K562 (cell line): ENCODE measurements at regions not wholly inside any gene's neighbourhood (a gene's known extent, or its start where the extent isn't known, plus 50 kb on each side); places are given as distances from the start of the nearest gene placed in this dataset.

Source experiments
- ATAC-seq: fragments of 200-7000 bp; cut with Tn5 transposase; 3 replicates; pipeline ENCODE4 v1.9.1; 2020; ENCODE audit warnings: moderate library complexity
- BruUV-seq: library from RNA; stranded (reverse); fragments of 400-500 nt; replicated peaks from 2 replicates; lab custom pipeline; 2021; lab: Mats Ljungman, UMichigan
- CTCF ChIA-PET: fragments of 300-600 bp; formaldehyde crosslinking; extraction: SDS; loops from one replicate; lab custom pipeline; 2021; ENCODE audit warnings: low intra/inter-chr PET ratio; lab: Yijun Ruan, JAX
- POLR2A ChIA-PET: fragments of 300-600, 350-650 bp; sonication (Branson Sonifier 250); formaldehyde crosslinking; extraction: SDS; loops from one replicate; lab custom pipeline; 2021; ENCODE audit warnings: antibody characterized with exemption, inconsistent platforms; lab: Yijun Ruan, JAX
- DNase-seq, 4 experiments: peaks; one replicate each; pipeline versions ENCODE4 v3.0.0 to v3.0.0-alpha.2; 2011 to 2018; ENCODE audit warnings: low spot score in 3 of 4, mixed read lengths in 3 of 4; ENCODE audit errors: extremely low read depth in 1 of 4
- FAIRE-seq: peaks from 2 replicates; lab custom pipeline; 2011; peaks lifted over from hg19 to GRCh38; lab: Jason Lieb, UNC
- H2AFZ ChIP-seq: 2 replicates; pipeline ENCODE4 v1.6.0; 2011; ENCODE audit warnings: low read depth, low read length, control low read depth, inconsistent platforms
- H3K27ac ChIP-seq: fragments of 200-600 bp; 3 replicates; pipeline ENCODE4 v1.8.0; 2011; ENCODE audit warnings: low read depth, mild to moderate bottlenecking, control low read depth, inconsistent platforms, low read length, moderate library complexity, mixed read lengths; ENCODE audit errors: extremely low read depth
- H3K27me3 ChIP-seq, 2 experiments: fragments of 300-600 bp in 1 of 2; 2 replicates in 1 of 2; 3 replicates in 1 of 2; pipeline versions ENCODE4 v1.6.0 to v1.8.0; 2011; ENCODE audit warnings: inconsistent platforms in 2 of 2, low read length in 2 of 2, mild to moderate bottlenecking in 1 of 2, mixed read lengths in 1 of 2, moderate library complexity in 1 of 2; ENCODE audit not compliant: control insufficient read depth in 2 of 2, insufficient read depth in 2 of 2
- H3K36me3 ChIP-seq: fragments of 300-600 bp; 3 replicates; pipeline ENCODE4 v1.8.0; 2011; ENCODE audit warnings: mild to moderate bottlenecking, low read length, inconsistent platforms; ENCODE audit not compliant: control insufficient read depth, insufficient read depth
- H3K4me1 ChIP-seq, 2 experiments: fragments of 200-600 bp in 1 of 2; replicated peaks in 1 of 2; 2 replicates in 1 of 2; 3 replicates in 1 of 2; pipeline versions ENCODE4 v1.5.1 to v1.8.0; 2011; ENCODE audit warnings: inconsistent platforms in 2 of 2, low read length in 2 of 2, mild to moderate bottlenecking in 1 of 2, mixed read lengths in 1 of 2, moderate library complexity in 1 of 2; ENCODE audit not compliant: control insufficient read depth in 2 of 2, insufficient read depth in 2 of 2
- H3K4me2 ChIP-seq: 2 replicates; pipeline ENCODE4 v1.6.1; 2011; ENCODE audit warnings: low read length, control low read depth, inconsistent platforms, mixed read lengths; ENCODE audit not compliant: insufficient read depth
- H3K4me3 ChIP-seq: fragments of 200-600 bp; sonication (generic), shearing (Covaris generic); 2 replicates; pipeline ENCODE4 v1.5.1; 2016; ENCODE audit warnings: control low read depth, inconsistent platforms
- H3K79me2 ChIP-seq: fragments of 200-600 bp; 3 replicates; pipeline ENCODE4 v1.8.0; 2011; ENCODE audit warnings: low read length, inconsistent platforms; ENCODE audit not compliant: control insufficient read depth, insufficient read depth
- H3K9ac ChIP-seq, 2 experiments: 2 replicates each; pipeline versions ENCODE4 v1.6.0 to v1.6.1; 2011; ENCODE audit warnings: low read depth in 2 of 2, low read length in 2 of 2, control low read depth in 1 of 2, inconsistent platforms in 1 of 2, mild to moderate bottlenecking in 1 of 2, mixed read lengths in 1 of 2; ENCODE audit not compliant: insufficient read depth in 1 of 2
- H3K9me1 ChIP-seq: one replicate; pipeline ENCODE4 v1.6.0; 2011; ENCODE audit warnings: inconsistent platforms, mild to moderate bottlenecking, low read length, moderate library complexity; ENCODE audit not compliant: control insufficient read depth, insufficient read depth
- H3K9me3 ChIP-seq: replicated peaks from 2 replicates; pipeline ENCODE4 v1.5.1; 2011; ENCODE audit warnings: low read depth, low read length, inconsistent platforms; ENCODE audit not compliant: control insufficient read depth, insufficient read depth
- H4K20me1 ChIP-seq: replicated peaks from 2 replicates; pipeline ENCODE4 v1.6.1; 2011; ENCODE audit warnings: low read length, inconsistent platforms, mixed read lengths; ENCODE audit not compliant: control insufficient read depth, insufficient read depth
- ARID1B ChIP-seq: fragments of 450-650 bp; IDR thresholded peaks from 2 replicates; pipeline ENCODE4 v1.6.1; 2016; ENCODE audit warnings: antibody characterized with exemption, mild to moderate bottlenecking, inconsistent platforms
- CCNT2 ChIP-seq: IDR thresholded peaks from 2 replicates; pipeline ENCODE4 v1.6.1; 2011; ENCODE audit warnings: borderline replicate concordance, low read depth, mild to moderate bottlenecking, moderate library complexity, mixed read lengths, low read length; ENCODE audit not compliant: insufficient read length; ENCODE audit errors: extremely low read depth
- CREB1 ChIP-seq, 2 experiments: sonication (generic) in 1 of 2; formaldehyde crosslinking in 1 of 2; IDR thresholded peaks; 2 replicates each; pipeline versions ENCODE4 v1.6.1 to v1.8.0; 2012 to 2022; ENCODE audit warnings: inconsistent platforms in 1 of 2, mild to moderate bottlenecking in 1 of 2, missing genetic modification reagents in 1 of 2, moderate library complexity in 1 of 2
- EP400 ChIP-seq: fragments of 450-650 bp; IDR thresholded peaks from 2 replicates; pipeline ENCODE4 v1.6.1; 2017; ENCODE audit warnings: antibody characterized with exemption, mild to moderate bottlenecking, moderate library complexity
- GABPB2 ChIP-seq: fragments of 250-450 bp; sonication (Bioruptor Pico); conservative IDR thresholded peaks from 2 replicates; pipeline ENCODE4 v1.5.1; 2021; ENCODE audit warnings: mild to moderate bottlenecking
- GTF2E2 ChIP-seq: fragments of 200-800 bp; sonication (Bioruptor generic); IDR thresholded peaks from 2 replicates; pipeline ENCODE4 v1.6.1; 2016; ENCODE audit warnings: missing genetic modification characterization, missing compliant biosample characterization
- ZNF311 ChIP-seq: fragments of 250-450 bp; sonication (Bioruptor Pico); IDR thresholded peaks from 2 replicates; pipeline ENCODE4 v1.4.0; 2020; ENCODE audit warnings: mild to moderate bottlenecking, moderate library complexity
- ZNF717 ChIP-seq: fragments of 250-450 bp; sonication (Bioruptor Pico); IDR thresholded peaks from 2 replicates; pipeline ENCODE4 v1.5.0; 2021
- WGBS: fragments of 100-300 bp; shearing (Covaris generic); methylation state at CpG from one replicate; pipeline ENCODE4 v1.1.6; 2016; ENCODE audit warnings: low coverage, mixed read lengths; ENCODE audit not compliant: insufficient coverage; ENCODE audit errors: missing lambda C conversion rate; 5-methylcytosine and 5-hydroxymethylcytosine counted together
- in situ Hi-C: fragments of 300-500 bp; cut with MboI; formaldehyde crosslinking; loops from 4 replicates; pipeline ENCODE4 v1.15.0; 2018; ENCODE audit warnings: inconsistent platforms, mixed read lengths
- intact Hi-C: fragments of 100-400 bp; cut with micrococcal nuclease; formaldehyde crosslinking; loops from 2 replicates; pipeline ENCODE4 v1.14.2; 2022
- TF ChIP-seq, protein P1 (sequence below): fragments of 450-650 bp; formaldehyde crosslinking; IDR thresholded peaks from 2 replicates; pipeline ENCODE4 v1.4.0; 2020; ENCODE audit warnings: mild to moderate bottlenecking, mixed read lengths
- TF ChIP-seq, protein P2 (sequence below): sonication (generic); formaldehyde crosslinking; IDR thresholded peaks from 2 replicates; pipeline ENCODE4 v1.8.1; 2023; ENCODE audit warnings: mild to moderate bottlenecking, missing genetic modification reagents
- TF ChIP-seq, protein P3 (sequence below): fragments of 250-450 bp; sonication (Bioruptor Pico); IDR thresholded peaks from 2 replicates; pipeline ENCODE4 v1.5.0; 2020; ENCODE audit warnings: mild to moderate bottlenecking

DNA sequence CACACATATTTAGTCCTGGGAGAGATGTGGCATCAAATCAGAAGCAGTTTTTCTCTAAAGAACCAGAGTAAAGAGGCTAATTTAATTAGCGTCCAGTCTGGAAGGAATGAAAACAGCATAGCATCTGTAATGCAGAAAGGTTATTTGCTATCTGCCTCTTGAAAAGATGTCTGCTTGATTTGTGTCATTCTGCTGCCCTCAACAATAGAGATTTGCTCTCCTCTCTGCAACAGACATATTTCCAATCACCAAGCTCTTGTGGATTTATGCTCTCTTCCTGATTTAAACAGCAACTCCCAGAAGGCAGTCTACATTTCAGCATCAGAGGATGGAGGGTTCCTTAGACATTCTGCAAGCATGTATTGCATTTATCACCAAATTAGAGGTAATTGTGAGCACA is 53.5 kb upstream of the AKAP12 start:
- H3K79me2 ChIP-seq, result no peaks in the 10 kb centered on the region
- H3K9ac ChIP-seq, result no peak overlapping the region
- intact Hi-C loops (no loop called here), in situ Hi-C loops (no loop called here)
- no peak overlapping the region for H3K4me3 ChIP-seq
- H3K9me1 ChIP-seq, result no peaks in the 10 kb centered on the region
- no peak overlapping the region for H3K27ac ChIP-seq
- TF ChIP-seq CREB1 (IDR thresholded peaks at IDR 0.05) (no peak), CREB1 (CRISPR knock-in tag; IDR thresholded peaks at IDR 0.05) (no peak), ZNF717 (CRISPR knock-in tag) (no peak), GTF2E2 (tag) (no peak), GABPB2 (CRISPR knock-in tag) (no peak), ZNF311 (CRISPR knock-in tag) (no peak), CCNT2 (no peak), ARID1B (no peak), EP400 (no peak)
- TF ChIP-seq, protein P1, sequence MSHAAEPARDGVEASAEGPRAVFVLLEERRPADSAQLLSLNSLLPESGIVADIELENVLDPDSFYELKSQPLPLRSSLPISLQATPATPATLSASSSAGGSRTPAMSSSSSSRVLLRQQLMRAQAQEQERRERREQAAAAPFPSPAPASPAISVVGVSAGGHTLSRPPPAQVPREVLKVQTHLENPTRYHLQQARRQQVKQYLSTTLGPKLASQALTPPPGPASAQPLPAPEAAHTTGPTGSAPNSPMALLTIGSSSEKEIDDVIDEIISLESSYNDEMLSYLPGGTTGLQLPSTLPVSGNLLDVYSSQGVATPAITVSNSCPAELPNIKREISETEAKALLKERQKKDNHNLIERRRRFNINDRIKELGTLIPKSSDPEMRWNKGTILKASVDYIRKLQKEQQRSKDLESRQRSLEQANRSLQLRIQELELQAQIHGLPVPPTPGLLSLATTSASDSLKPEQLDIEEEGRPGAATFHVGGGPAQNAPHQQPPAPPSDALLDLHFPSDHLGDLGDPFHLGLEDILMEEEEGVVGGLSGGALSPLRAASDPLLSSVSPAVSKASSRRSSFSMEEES (CRISPR knock-in tag), result no peak
- TF ChIP-seq, protein P2, sequence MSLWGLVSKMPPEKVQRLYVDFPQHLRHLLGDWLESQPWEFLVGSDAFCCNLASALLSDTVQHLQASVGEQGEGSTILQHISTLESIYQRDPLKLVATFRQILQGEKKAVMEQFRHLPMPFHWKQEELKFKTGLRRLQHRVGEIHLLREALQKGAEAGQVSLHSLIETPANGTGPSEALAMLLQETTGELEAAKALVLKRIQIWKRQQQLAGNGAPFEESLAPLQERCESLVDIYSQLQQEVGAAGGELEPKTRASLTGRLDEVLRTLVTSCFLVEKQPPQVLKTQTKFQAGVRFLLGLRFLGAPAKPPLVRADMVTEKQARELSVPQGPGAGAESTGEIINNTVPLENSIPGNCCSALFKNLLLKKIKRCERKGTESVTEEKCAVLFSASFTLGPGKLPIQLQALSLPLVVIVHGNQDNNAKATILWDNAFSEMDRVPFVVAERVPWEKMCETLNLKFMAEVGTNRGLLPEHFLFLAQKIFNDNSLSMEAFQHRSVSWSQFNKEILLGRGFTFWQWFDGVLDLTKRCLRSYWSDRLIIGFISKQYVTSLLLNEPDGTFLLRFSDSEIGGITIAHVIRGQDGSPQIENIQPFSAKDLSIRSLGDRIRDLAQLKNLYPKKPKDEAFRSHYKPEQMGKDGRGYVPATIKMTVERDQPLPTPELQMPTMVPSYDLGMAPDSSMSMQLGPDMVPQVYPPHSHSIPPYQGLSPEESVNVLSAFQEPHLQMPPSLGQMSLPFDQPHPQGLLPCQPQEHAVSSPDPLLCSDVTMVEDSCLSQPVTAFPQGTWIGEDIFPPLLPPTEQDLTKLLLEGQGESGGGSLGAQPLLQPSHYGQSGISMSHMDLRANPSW (CRISPR knock-in tag), result no peak
- TF ChIP-seq, protein P3, sequence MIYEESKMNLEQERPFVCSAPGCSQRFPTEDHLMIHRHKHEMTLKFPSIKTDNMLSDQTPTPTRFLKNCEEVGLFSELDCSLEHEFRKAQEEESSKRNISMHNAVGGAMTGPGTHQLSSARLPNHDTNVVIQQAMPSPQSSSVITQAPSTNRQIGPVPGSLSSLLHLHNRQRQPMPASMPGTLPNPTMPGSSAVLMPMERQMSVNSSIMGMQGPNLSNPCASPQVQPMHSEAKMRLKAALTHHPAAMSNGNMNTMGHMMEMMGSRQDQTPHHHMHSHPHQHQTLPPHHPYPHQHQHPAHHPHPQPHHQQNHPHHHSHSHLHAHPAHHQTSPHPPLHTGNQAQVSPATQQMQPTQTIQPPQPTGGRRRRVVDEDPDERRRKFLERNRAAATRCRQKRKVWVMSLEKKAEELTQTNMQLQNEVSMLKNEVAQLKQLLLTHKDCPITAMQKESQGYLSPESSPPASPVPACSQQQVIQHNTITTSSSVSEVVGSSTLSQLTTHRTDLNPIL (CRISPR knock-in tag), result no peak
- no peaks in the 10 kb centered on the region for H3K4me1 ChIP-seq
- ChIA-PET POLR2A (no interaction called here), CTCF (no interaction called here)
- no peaks in the 10 kb centered on the region for H3K9me3 ChIP-seq
- H3K4me2 ChIP-seq, result no peak overlapping the region
- no peaks in the 10 kb centered on the region for H3K36me3 ChIP-seq
- ATAC-seq (no peak), DNase-seq (no peak), FAIRE-seq (no peak)
- H4K20me1 ChIP-seq, result no peaks in the 10 kb centered on the region
- WGBS, result 0% methylated on average over 1 of the region's 1 CpG
- H3K27me3 ChIP-seq, result peaks cover 4 to 9% of the 10 kb centered on the region in 2 experiments; a peak in 2 of 5 replicates
- no peak overlapping the region for H2AFZ ChIP-seq
- BruUV-seq, result no TSS peak
